PC-3 (cell line): ENCODE measurements at regions not wholly inside any gene's neighbourhood (a gene's known extent, or its start where the extent isn't known, plus 50 kb on each side); places are given as distances from the start of the nearest gene placed in this dataset.
"Not testable (repeated sequence)": the region's sequence is repeated elsewhere in the genome, so short reads cannot be mapped to it uniquely, and the experiment has no call there.

Experiments
- ATAC-seq: fragments of 200-7000 bp; cut with Tn5 transposase; 2 replicates; pipeline ENCODE4 v1.9.1; 2020; ENCODE audit warnings: mild to moderate bottlenecking, moderate library complexity
- BruUV-seq: library from RNA; stranded (reverse); fragments of 400-500 nt; replicated peaks from 2 replicates; lab custom pipeline; 2021; lab: Mats Ljungman, UMichigan
- CTCF ChIA-PET: fragments of 300-600 bp; sonication (Branson Sonifier 250); formaldehyde crosslinking; loops from one replicate; lab custom pipeline; 2022; ENCODE audit warnings: antibody characterized with exemption; lab: Charles Lee
- POLR2A ChIA-PET: fragments of 300-600 bp; sonication (Branson Sonifier 250); formaldehyde crosslinking; loops from one replicate; lab custom pipeline; 2022; ENCODE audit warnings: antibody characterized with exemption; ENCODE audit not compliant: unreplicated experiment; lab: Charles Lee
- DNase-seq: peaks from one replicate; pipeline ENCODE4 v3.0.0-alpha.2; 2015
- H2AFZ ChIP-seq: fragments of 300-600 bp; sonication (generic); 2 replicates; pipeline ENCODE4 v1.6.0; 2016; ENCODE audit warnings: antibody characterized with exemption, low read length
- H3F3A ChIP-seq: fragments of 300-600 bp; sonication (generic); one replicate; pipeline ENCODE4 v1.6.0; 2017; ENCODE audit warnings: antibody characterized with exemption, low read length, control low read depth, mild to moderate bottlenecking; ENCODE audit not compliant: unreplicated experiment
- H3K27ac ChIP-seq: fragments of 300-600 bp; sonication (generic); 2 replicates; pipeline ENCODE4 v1.5.1; 2016; ENCODE audit warnings: mild to moderate bottlenecking, low read length
- H3K27me3 ChIP-seq: fragments of 300-600 bp; sonication (generic); 2 replicates; pipeline ENCODE4 v1.6.1; 2016; ENCODE audit warnings: low read length, mixed read lengths
- H3K36me3 ChIP-seq: fragments of 300-600 bp; sonication (generic); 2 replicates; pipeline ENCODE4 v1.6.1; 2016; ENCODE audit warnings: low read depth, mixed run types, low read length, mixed read lengths
- H3K4me1 ChIP-seq: fragments of 300-600 bp; sonication (generic); 2 replicates; pipeline ENCODE4 v1.5.1; 2016; ENCODE audit warnings: low read length; ENCODE audit not compliant: insufficient read depth
- H3K4me2 ChIP-seq: fragments of 300-600 bp; sonication (generic); 2 replicates; pipeline ENCODE4 v1.6.0; 2016; ENCODE audit warnings: low read length
- H3K4me3 ChIP-seq: fragments of 300-600 bp; sonication (generic); 2 replicates; pipeline ENCODE4 v1.5.1; 2016; ENCODE audit warnings: mild to moderate bottlenecking, low read length, mixed read lengths
- H3K79me2 ChIP-seq: fragments of 300-600 bp; sonication (generic); 2 replicates; pipeline ENCODE4 v1.6.1; 2017; ENCODE audit warnings: low read length, mixed read lengths
- H3K9ac ChIP-seq: fragments of 300-600 bp; sonication (generic); 2 replicates; pipeline ENCODE4 v1.6.0; 2016; ENCODE audit warnings: mild to moderate bottlenecking, low read length
- H3K9me2 ChIP-seq: fragments of 300-600 bp; sonication (generic); replicated peaks from 2 replicates; pipeline ENCODE4 v1.6.1; 2016; ENCODE audit warnings: mixed run types, low read length, mixed read lengths
- H3K9me3 ChIP-seq: fragments of 300-600 bp; sonication (generic); 2 replicates; pipeline ENCODE4 v1.6.1; 2016; ENCODE audit warnings: low read length, mixed read lengths
- H4K20me1 ChIP-seq: fragments of 300-600 bp; sonication (generic); 2 replicates; pipeline ENCODE4 v1.6.1; 2016; ENCODE audit warnings: low read length, mixed read lengths
- CTCF ChIP-seq: fragments of 300-600 bp; sonication (generic); conservative IDR thresholded peaks from 2 replicates; pipeline ENCODE4 v1.5.1; 2017; ENCODE audit warnings: antibody characterized with exemption, low read depth, mild to moderate bottlenecking, low read length
- EZH2 ChIP-seq: fragments of 300-600 bp; sonication (generic); IDR thresholded peaks from one replicate; pipeline ENCODE4 v1.6.1; 2017; ENCODE audit warnings: antibody characterized with exemption, mild to moderate bottlenecking, low read length; ENCODE audit not compliant: unreplicated experiment
- EZH2phosphoT487 ChIP-seq: fragments of 300-600 bp; sonication (generic); IDR thresholded peaks from 2 replicates; pipeline ENCODE4 v1.6.1; 2018; ENCODE audit warnings: mild to moderate bottlenecking, antibody characterized with exemption, low read length, borderline replicate concordance
- intact Hi-C: fragments of 100-400 bp; cut with micrococcal nuclease; formaldehyde crosslinking; loops from 2 replicates; pipeline ENCODE4 v1.9.0; 2023

GRCh38 chr10:121137533-121137932, 286.4 kb downstream of the WDR11 start:
- DNase-seq (no peak), ATAC-seq (no peak)
- Histone ChIP-seq H3K27ac (no peak overlapping the region), H3K4me3 (no peak overlapping the region), H2AFZ (no peak overlapping the region), H3K36me3 (no peaks in the 10 kb centered on the region), H3K9ac (no peak overlapping the region), H3F3A (no peaks in the 10 kb centered on the region), H4K20me1 (no peaks in the 10 kb centered on the region), H3K79me2 (no peaks in the 10 kb centered on the region), H3K4me2 (no peak overlapping the region), H3K9me2 (no peaks in the 10 kb centered on the region), H3K9me3 (no peaks in the 10 kb centered on the region), H3K4me1 (no peaks in the 10 kb centered on the region), H3K27me3 (peaks cover 10% of the 10 kb centered on the region; the same call in 1 of the 2 replicates)
- POLR2A ChIA-PET = no interaction called here
- TF ChIP-seq CTCF = no peak
- intact Hi-C loops = no loop called here
- BruUV-seq = no TSS peak
- CTCF ChIA-PET = no interaction called here

DNA sequence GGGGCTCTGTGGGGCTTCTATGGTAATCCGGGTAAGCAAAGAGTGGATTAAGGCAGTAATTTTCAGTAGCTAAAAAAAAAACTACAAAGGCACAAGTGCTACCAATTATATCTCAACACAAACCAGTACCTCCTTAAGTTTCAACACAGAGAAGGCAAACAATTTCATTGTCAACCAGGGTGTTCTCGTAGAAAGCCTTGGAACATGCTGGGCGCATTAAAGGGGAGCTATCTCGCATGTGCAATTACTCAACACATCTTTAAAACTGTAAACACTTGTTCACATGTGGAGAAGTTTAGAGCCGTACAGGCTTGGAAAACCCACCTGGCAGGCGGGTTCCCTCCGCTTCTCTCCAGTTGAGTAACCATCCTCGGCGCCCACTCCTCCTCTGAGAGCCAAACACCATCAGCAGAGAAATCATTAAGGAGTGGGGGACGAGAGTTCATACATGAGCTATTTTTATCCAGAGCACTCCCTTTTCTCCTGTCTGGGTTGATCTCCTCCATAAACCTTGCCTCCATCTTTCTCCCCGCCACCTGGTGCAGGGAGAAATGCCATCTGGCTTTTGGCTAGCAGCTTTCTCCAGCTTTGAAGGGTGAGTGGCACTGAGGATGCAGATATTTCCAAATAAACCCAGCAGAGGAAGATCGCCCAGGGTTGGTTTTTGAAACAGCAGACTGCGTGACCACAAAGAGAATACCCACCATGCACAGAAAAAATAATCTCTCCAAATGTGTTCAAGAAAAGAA, 287.1 kb downstream of the WDR11 start:
- no peaks in the 10 kb centered on the region for H3K36me3 ChIP-seq
- H3K4me1 ChIP-seq = no peaks in the 10 kb centered on the region
- no TSS peak for BruUV-seq
- H3K9ac ChIP-seq = no peak overlapping the region
- H3K27ac ChIP-seq = no peak overlapping the region
- H3F3A ChIP-seq = no peaks in the 10 kb centered on the region
- no peak overlapping the region for H2AFZ ChIP-seq
- DNase-seq (no peak), ATAC-seq (no peak)
- H3K9me2 ChIP-seq = no peaks in the 10 kb centered on the region
- H3K27me3 ChIP-seq = peaks cover 10% of the 10 kb centered on the region; the same call in 1 of the 2 replicates
- intact Hi-C loops = no loop called here
- TF ChIP-seq CTCF (no peak), EZH2phosphoT487 (no peak), EZH2 (no peak)
- no peak overlapping the region for H3K4me2 ChIP-seq
- H3K4me3 ChIP-seq = no peak overlapping the region
- no peaks in the 10 kb centered on the region for H3K79me2 ChIP-seq
- ChIA-PET POLR2A (no interaction called here), CTCF (no interaction called here)
- H3K9me3 ChIP-seq = no peaks in the 10 kb centered on the region
- no peaks in the 10 kb centered on the region for H4K20me1 ChIP-seq

DNA sequence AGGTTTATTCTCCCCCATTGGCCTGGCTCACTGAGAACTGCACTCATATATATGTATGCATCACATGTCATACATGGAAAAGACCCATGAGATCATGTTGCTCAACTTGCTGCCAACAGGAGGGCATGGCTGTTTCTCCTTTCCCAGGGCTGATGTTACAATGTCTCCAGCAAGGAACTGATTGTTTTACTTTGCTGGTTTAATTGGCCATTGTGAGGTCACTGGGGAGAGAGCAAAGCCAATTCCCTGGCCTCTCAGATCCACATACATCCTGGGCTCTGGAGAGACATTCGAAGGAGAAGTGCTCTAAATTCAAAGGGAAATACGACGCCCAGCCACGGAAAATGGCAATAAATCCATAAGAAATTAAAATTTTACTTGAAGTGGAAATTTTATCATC, 287.8 kb downstream of the WDR11 start:
- Histone ChIP-seq H3K9ac (no peak overlapping the region), H3F3A (no peaks in the 10 kb centered on the region), H3K4me2 (no peak overlapping the region), H3K9me2 (no peaks in the 10 kb centered on the region), H2AFZ (no peak overlapping the region), H3K9me3 (no peaks in the 10 kb centered on the region), H3K36me3 (no peaks in the 10 kb centered on the region), H3K4me3 (no peak overlapping the region), H4K20me1 (no peaks in the 10 kb centered on the region), H3K27ac (no peak overlapping the region), H3K79me2 (no peaks in the 10 kb centered on the region), H3K4me1 (no peaks in the 10 kb centered on the region), H3K27me3 (peaks cover 4% of the 10 kb centered on the region; the same call in 1 of the 2 replicates)
- CTCF ChIA-PET = no interaction called here
- DNase-seq (no peak), ATAC-seq (no peak)
- no TSS peak for BruUV-seq
- intact Hi-C loops = no loop called here
- POLR2A ChIA-PET = no interaction called here
- no peak for TF ChIP-seq EZH2
- no peak for TF ChIP-seq CTCF
- TF ChIP-seq EZH2phosphoT487 = no peak

GRCh38 chr10:121145802-121146395, 294.7 kb downstream of the WDR11 start:
- H3K4me1 ChIP-seq, intact Hi-C loops, H3K9me3 ChIP-seq, H3K79me2 ChIP-seq, H3K4me3 ChIP-seq, H3K27me3 ChIP-seq, H3K27ac ChIP-seq, ATAC-seq, DNase-seq, H2AFZ ChIP-seq, CTCF ChIA-PET, H3K4me2 ChIP-seq, H3K36me3 ChIP-seq, BruUV-seq, H3K9me2 ChIP-seq, H4K20me1 ChIP-seq, H3K9ac ChIP-seq, H3F3A ChIP-seq, POLR2A ChIA-PET: not testable (repeated sequence)
